Activated T-helper 1 cell treated with anti-CD3 and anti-CD28 coated beads, Interleukin-12 subunit alpha, Interleukin-12 subunit beta, Interleukin-2, Interleukin-4 antibody, amounts not matched to agents 30 ng/mL and 10 ng/mL and 1 ng/mL, durations not matched to agents 14 hours and 24 hours and 36 hours (primary cell): ENCODE measurements at regions not wholly inside any gene's neighbourhood (a gene's known extent, or its start where the extent isn't known, plus 50 kb on each side); places are given as distances from the start of the nearest gene placed in this dataset.

Source experiments
- DNase-seq: peaks from one replicate; pipeline ENCODE4 v3.0.0; 2021; ENCODE audit warnings: low spot score
- H3K27ac Mint-ChIP-seq: one replicate; pipeline ENCODE4 v1.8.0; 2021; ENCODE audit warnings: mild to moderate bottlenecking, mixed read lengths
- H3K27me3 Mint-ChIP-seq: one replicate; pipeline ENCODE4 v1.8.0; 2022; ENCODE audit warnings: mild to moderate bottlenecking, moderate library complexity, mixed read lengths; ENCODE audit not compliant: insufficient read depth
- H3K36me3 Mint-ChIP-seq: one replicate; pipeline ENCODE4 v1.8.0; 2021; ENCODE audit warnings: low read depth, mixed read lengths
- H3K4me1 Mint-ChIP-seq: one replicate; pipeline ENCODE4 v1.8.0; 2021; ENCODE audit warnings: low read depth, mixed read lengths
- H3K4me3 Mint-ChIP-seq: one replicate; pipeline ENCODE4 v1.8.0; 2021; ENCODE audit warnings: mild to moderate bottlenecking, moderate library complexity, mixed read lengths
- H3K9me3 Mint-ChIP-seq: one replicate; pipeline ENCODE4 v1.8.0; 2021; ENCODE audit warnings: mixed read lengths
- intact Hi-C: fragments of 100-400 bp; cut with micrococcal nuclease; formaldehyde crosslinking; loops from one replicate; pipeline ENCODE4 v1.15.1; 2024

GRCh38 chr10:71023704-71024283, 135.4 kb upstream of the PCBD1 start:
- Mint-ChIP-seq H3K27ac (no peak overlapping the region), H3K27me3 (no peaks in the 10 kb centered on the region), H3K36me3 (no peaks in the 10 kb centered on the region), H3K4me1 (no peaks in the 10 kb centered on the region), H3K4me3 (no peak overlapping the region), H3K9me3 (no peaks in the 10 kb centered on the region)
- intact Hi-C loops: no loop called here
- no peak for DNase-seq

GRCh38 chr10:71024490-71024889, 136.1 kb upstream of the PCBD1 start:
- H3K27ac Mint-ChIP-seq: no peak overlapping the region
- intact Hi-C loops: no loop called here
- H3K36me3 Mint-ChIP-seq: no peaks in the 10 kb centered on the region
- no peaks in the 10 kb centered on the region for H3K27me3 Mint-ChIP-seq
- no peak overlapping the region for H3K4me3 Mint-ChIP-seq
- H3K9me3 Mint-ChIP-seq: no peaks in the 10 kb centered on the region
- DNase-seq: no peak
- no peaks in the 10 kb centered on the region for H3K4me1 Mint-ChIP-seq

- H3K27me3 Mint-ChIP-seq: no peaks in the 10 kb centered on the region
- no peaks in the 10 kb centered on the region for H3K36me3 Mint-ChIP-seq
- intact Hi-C loops: no loop called here
- H3K9me3 Mint-ChIP-seq: no peaks in the 10 kb centered on the region
- no peak for DNase-seq
- H3K27ac Mint-ChIP-seq: no peak overlapping the region
- H3K4me1 Mint-ChIP-seq: no peaks in the 10 kb centered on the region
- H3K4me3 Mint-ChIP-seq: no peak overlapping the region
These were observed 137.2 kb upstream of the PCBD1 start for GRCh38 chr10:71025535-71025934.

- Mint-ChIP-seq H3K36me3 (no peaks in the 10 kb centered on the region), H3K4me1 (no peaks in the 10 kb centered on the region), H3K27me3 (no peaks in the 10 kb centered on the region), H3K4me3 (no peak overlapping the region), H3K9me3 (no peaks in the 10 kb centered on the region), H3K27ac (no peak overlapping the region)
- no peak for DNase-seq
- intact Hi-C loops: no loop called here
These were observed 139.7 kb upstream of the PCBD1 start for GRCh38 chr10:71028066-71028465.

- H3K27me3 Mint-ChIP-seq: no peaks in the 10 kb centered on the region
- no peak overlapping the region for H3K4me3 Mint-ChIP-seq
- intact Hi-C loops: no loop called here
- no peaks in the 10 kb centered on the region for H3K9me3 Mint-ChIP-seq
- no peaks in the 10 kb centered on the region for H3K4me1 Mint-ChIP-seq
- no peaks in the 10 kb centered on the region for H3K36me3 Mint-ChIP-seq
- H3K27ac Mint-ChIP-seq: no peak overlapping the region
- no peak for DNase-seq
These were observed 141.1 kb upstream of the PCBD1 start for GRCh38 chr10:71029411-71029892.

- Mint-ChIP-seq H3K36me3 (no peaks in the 10 kb centered on the region), H3K27me3 (no peaks in the 10 kb centered on the region), H3K4me1 (no peaks in the 10 kb centered on the region), H3K27ac (no peak overlapping the region), H3K4me3 (no peak overlapping the region), H3K9me3 (no peaks in the 10 kb centered on the region)
- DNase-seq: no peak
- intact Hi-C loops: no loop called here
These were observed 141.5 kb upstream of the PCBD1 start for GRCh38 chr10:71029907-71030306.

GRCh38 chr10:71031026-71031425, 142.7 kb upstream of the PCBD1 start:
- Mint-ChIP-seq H3K4me1 (no peaks in the 10 kb centered on the region), H3K9me3 (no peaks in the 10 kb centered on the region), H3K27ac (no peak overlapping the region), H3K36me3 (no peaks in the 10 kb centered on the region), H3K4me3 (no peak overlapping the region), H3K27me3 (no peaks in the 10 kb centered on the region)
- no peak for DNase-seq
- intact Hi-C loops: no loop called here

GRCh38 chr10:71031603-71032002, 143.2 kb upstream of the PCBD1 start:
- intact Hi-C loops: no loop called here
- H3K4me1 Mint-ChIP-seq: no peaks in the 10 kb centered on the region
- H3K9me3 Mint-ChIP-seq: no peaks in the 10 kb centered on the region
- DNase-seq: no peak
- H3K27me3 Mint-ChIP-seq: no peaks in the 10 kb centered on the region
- H3K4me3 Mint-ChIP-seq: no peak overlapping the region
- H3K36me3 Mint-ChIP-seq: no peaks in the 10 kb centered on the region
- H3K27ac Mint-ChIP-seq: no peak overlapping the region

GRCh38 chr10:71032887-71033286, 144.5 kb upstream of the PCBD1 start:
- intact Hi-C loops: no loop called here
- H3K4me1 Mint-ChIP-seq: no peaks in the 10 kb centered on the region
- H3K9me3 Mint-ChIP-seq: no peaks in the 10 kb centered on the region
- no peaks in the 10 kb centered on the region for H3K27me3 Mint-ChIP-seq
- no peak for DNase-seq
- H3K4me3 Mint-ChIP-seq: no peak overlapping the region
- no peaks in the 10 kb centered on the region for H3K36me3 Mint-ChIP-seq
- H3K27ac Mint-ChIP-seq: no peak overlapping the region

GRCh38 chr10:71033396-71033980, 145.1 kb upstream of the PCBD1 start:
- intact Hi-C loops: no loop called here
- Mint-ChIP-seq H3K4me3 (no peak overlapping the region), H3K27ac (no peak overlapping the region), H3K36me3 (no peaks in the 10 kb centered on the region), H3K9me3 (no peaks in the 10 kb centered on the region), H3K27me3 (no peaks in the 10 kb centered on the region), H3K4me1 (no peaks in the 10 kb centered on the region)
- no peak for DNase-seq

GRCh38 chr10:71035511-71036296, 147.3 kb upstream of the PCBD1 start:
- H3K4me1 Mint-ChIP-seq: no peaks in the 10 kb centered on the region
- no peak overlapping the region for H3K4me3 Mint-ChIP-seq
- H3K27ac Mint-ChIP-seq: no peak overlapping the region
- intact Hi-C loops: no loop called here
- no peaks in the 10 kb centered on the region for H3K27me3 Mint-ChIP-seq
- no peaks in the 10 kb centered on the region for H3K36me3 Mint-ChIP-seq
- H3K9me3 Mint-ChIP-seq: no peaks in the 10 kb centered on the region
- DNase-seq: no peak

- no peak overlapping the region for H3K4me3 Mint-ChIP-seq
- no peaks in the 10 kb centered on the region for H3K9me3 Mint-ChIP-seq
- intact Hi-C loops: no loop called here
- no peaks in the 10 kb centered on the region for H3K36me3 Mint-ChIP-seq
- DNase-seq: no peak
- H3K4me1 Mint-ChIP-seq: no peaks in the 10 kb centered on the region
- no peaks in the 10 kb centered on the region for H3K27me3 Mint-ChIP-seq
- H3K27ac Mint-ChIP-seq: no peak overlapping the region
These were observed 148.1 kb upstream of the PCBD1 start for GRCh38 chr10:71036297-71036966.

GRCh38 chr10:71038091-71038633, 149.8 kb upstream of the PCBD1 start:
- intact Hi-C loops: no loop called here
- no peaks in the 10 kb centered on the region for H3K27me3 Mint-ChIP-seq
- no peaks in the 10 kb centered on the region for H3K4me1 Mint-ChIP-seq
- no peak overlapping the region for H3K27ac Mint-ChIP-seq
- H3K9me3 Mint-ChIP-seq: no peaks in the 10 kb centered on the region
- no peak for DNase-seq
- no peaks in the 10 kb centered on the region for H3K36me3 Mint-ChIP-seq
- H3K4me3 Mint-ChIP-seq: no peak overlapping the region
